ENCODE measurements at regions not wholly inside any gene's neighbourhood (a gene's known extent, or its start where the extent isn't known, plus 50 kb on each side); places are given as distances from the start of the nearest gene placed in this dataset.

DNA sequence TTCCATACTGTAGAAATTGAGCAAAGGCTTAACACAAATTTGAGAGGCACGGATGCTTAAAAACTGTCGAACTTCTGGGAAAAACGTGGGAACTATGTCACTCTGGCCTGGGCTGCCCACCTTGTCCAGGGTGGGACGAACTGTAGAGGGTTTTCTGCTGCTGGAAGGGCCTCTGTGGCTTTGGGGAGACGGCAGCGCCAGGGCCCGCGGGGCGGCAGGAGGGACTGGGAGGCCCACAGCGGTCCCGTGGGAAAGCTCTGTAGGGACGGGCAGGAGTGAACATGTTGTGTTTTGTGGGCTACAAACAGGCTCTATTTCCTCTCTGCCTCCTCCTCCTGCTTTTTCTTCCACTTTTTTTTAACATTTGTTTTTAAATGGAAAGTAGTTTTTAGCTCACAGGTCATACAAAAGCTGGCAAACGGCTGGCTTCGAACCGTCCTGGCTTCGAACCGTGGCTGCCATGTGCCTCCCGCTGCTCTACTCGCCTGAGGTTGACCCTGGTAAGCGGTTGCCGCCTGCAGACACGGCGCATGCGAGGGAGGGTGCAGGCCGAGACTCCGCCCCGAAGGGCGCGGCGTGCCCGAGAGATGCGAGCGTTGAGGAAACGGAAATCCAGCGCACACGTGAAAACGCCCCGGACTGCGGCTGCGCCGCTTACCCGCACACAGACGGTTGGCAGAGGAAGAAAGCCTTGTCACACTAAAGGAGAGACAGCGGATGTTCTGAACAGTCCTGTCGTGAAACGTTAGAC is 382.3 kb upstream of the ZFP42 start:
- H3K36me3 ChIP-seq (ENCODE audit: control insufficient read depth in 2 of 3, insufficient read depth in 3 of 3, low read length in 3 of 3): no peaks in the 10 kb centered on the region
- no peak overlapping the region for H3K4me3 ChIP-seq (ENCODE audit: low read length in 3 of 3)
- no peak overlapping the region for H3K27ac ChIP-seq (ENCODE audit: low read depth in 2 of 2, low read length in 2 of 2)
- TF ChIP-seq, protein P1, sequence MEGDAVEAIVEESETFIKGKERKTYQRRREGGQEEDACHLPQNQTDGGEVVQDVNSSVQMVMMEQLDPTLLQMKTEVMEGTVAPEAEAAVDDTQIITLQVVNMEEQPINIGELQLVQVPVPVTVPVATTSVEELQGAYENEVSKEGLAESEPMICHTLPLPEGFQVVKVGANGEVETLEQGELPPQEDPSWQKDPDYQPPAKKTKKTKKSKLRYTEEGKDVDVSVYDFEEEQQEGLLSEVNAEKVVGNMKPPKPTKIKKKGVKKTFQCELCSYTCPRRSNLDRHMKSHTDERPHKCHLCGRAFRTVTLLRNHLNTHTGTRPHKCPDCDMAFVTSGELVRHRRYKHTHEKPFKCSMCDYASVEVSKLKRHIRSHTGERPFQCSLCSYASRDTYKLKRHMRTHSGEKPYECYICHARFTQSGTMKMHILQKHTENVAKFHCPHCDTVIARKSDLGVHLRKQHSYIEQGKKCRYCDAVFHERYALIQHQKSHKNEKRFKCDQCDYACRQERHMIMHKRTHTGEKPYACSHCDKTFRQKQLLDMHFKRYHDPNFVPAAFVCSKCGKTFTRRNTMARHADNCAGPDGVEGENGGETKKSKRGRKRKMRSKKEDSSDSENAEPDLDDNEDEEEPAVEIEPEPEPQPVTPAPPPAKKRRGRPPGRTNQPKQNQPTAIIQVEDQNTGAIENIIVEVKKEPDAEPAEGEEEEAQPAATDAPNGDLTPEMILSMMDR (IDR thresholded peaks at IDR 0.05; ENCODE audit: borderline replicate concordance, extremely low read depth, insufficient read depth): no peak
- DNase-seq (no peak), FAIRE-seq (no peak)
- intact Hi-C loops (cut with DNase I): no loop called here
- no peak overlapping the region for H3K9ac ChIP-seq (ENCODE audit: low read length in 3 of 3)
- H3K4me1 ChIP-seq (ENCODE audit: control insufficient read depth in 2 of 3, insufficient read depth in 2 of 3, low read depth in 1 of 3, low read length in 3 of 3): no peaks in the 10 kb centered on the region
- H3K9me3 ChIP-seq (ENCODE audit: control insufficient read depth in 2 of 3, insufficient read depth in 1 of 3, low read length in 3 of 3): no peaks in the 10 kb centered on the region
- H3K27me3 ChIP-seq (ENCODE audit: control insufficient read depth, insufficient read depth, low read length): no peaks in the 10 kb centered on the region

DNA sequence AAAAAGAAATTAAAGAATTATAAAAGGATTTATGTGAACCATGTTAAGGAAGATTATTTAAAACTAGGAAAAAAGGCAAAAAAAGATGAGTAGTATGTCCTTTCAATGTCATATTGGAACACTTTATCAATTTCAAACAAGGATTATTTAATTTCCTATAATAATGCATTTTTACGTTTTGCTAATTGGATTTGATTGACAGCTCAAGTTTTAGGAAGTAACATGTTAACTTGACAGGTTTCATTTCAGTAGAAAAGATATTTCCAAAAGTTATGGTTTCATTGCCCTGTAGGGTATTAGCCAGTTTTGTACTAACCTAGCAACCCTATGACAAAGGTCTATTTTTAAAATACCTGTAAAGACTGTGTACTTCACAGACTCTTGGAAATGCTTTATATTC is 379.6 kb upstream of the ZFP42 start:
- Histone ChIP-seq H3K27me3 (ENCODE audit: control insufficient read depth, insufficient read depth, low read length) (no peaks in the 10 kb centered on the region), H3K27ac (ENCODE audit: low read depth in 2 of 2, low read length in 2 of 2) (no peak overlapping the region), H3K4me3 (ENCODE audit: low read length in 3 of 3) (no peak overlapping the region), H3K9me3 (ENCODE audit: control insufficient read depth in 2 of 3, insufficient read depth in 1 of 3, low read length in 3 of 3) (no peaks in the 10 kb centered on the region), H3K36me3 (ENCODE audit: control insufficient read depth in 2 of 3, insufficient read depth in 3 of 3, low read length in 3 of 3) (no peaks in the 10 kb centered on the region), H3K4me1 (ENCODE audit: control insufficient read depth in 2 of 3, insufficient read depth in 2 of 3, low read depth in 1 of 3, low read length in 3 of 3) (no peaks in the 10 kb centered on the region), H3K9ac (ENCODE audit: low read length in 3 of 3) (no peak overlapping the region)
- TF ChIP-seq, protein P1 (IDR thresholded peaks at IDR 0.05; ENCODE audit: borderline replicate concordance, extremely low read depth, insufficient read depth): no peak
- FAIRE-seq (no peak), DNase-seq (no peak)
- intact Hi-C loops (cut with DNase I): no loop called here

DNA sequence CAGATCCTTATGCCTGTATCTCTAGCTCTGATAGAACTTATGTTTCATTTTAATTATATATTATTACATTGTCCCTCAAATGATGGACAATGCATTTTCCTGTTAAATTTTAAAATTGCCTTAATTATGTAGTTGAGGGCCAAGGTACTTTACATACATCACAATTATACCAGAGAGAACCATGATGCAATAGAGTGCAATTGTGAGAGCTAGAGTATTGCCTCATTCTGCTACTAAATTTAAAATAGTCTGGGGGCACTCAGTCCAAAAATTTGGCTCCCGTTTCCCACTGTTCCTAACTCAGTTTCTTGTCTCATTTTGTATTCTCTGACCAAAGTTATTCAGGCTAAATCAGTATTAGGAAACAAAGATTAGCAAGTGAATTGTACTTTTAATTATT is 378.5 kb upstream of the ZFP42 start:
- FAIRE-seq: no peak

More for the DNA sequence above, 378.5 kb upstream of the ZFP42 start:
- Histone ChIP-seq H3K27me3 (ENCODE audit: control insufficient read depth, insufficient read depth, low read length) (no peaks in the 10 kb centered on the region), H3K9me3 (ENCODE audit: control insufficient read depth in 2 of 3, insufficient read depth in 1 of 3, low read length in 3 of 3) (no peaks in the 10 kb centered on the region), H3K27ac (ENCODE audit: low read depth in 2 of 2, low read length in 2 of 2) (no peak overlapping the region), H3K4me3 (ENCODE audit: low read length in 3 of 3) (no peak overlapping the region), H3K4me1 (ENCODE audit: control insufficient read depth in 2 of 3, insufficient read depth in 2 of 3, low read depth in 1 of 3, low read length in 3 of 3) (no peaks in the 10 kb centered on the region), H3K9ac (ENCODE audit: low read length in 3 of 3) (no peak overlapping the region), H3K36me3 (ENCODE audit: control insufficient read depth in 2 of 3, insufficient read depth in 3 of 3, low read length in 3 of 3) (no peaks in the 10 kb centered on the region)
- DNase-seq: no peak
- intact Hi-C loops (cut with DNase I): no loop called here
- TF ChIP-seq, protein P1 (IDR thresholded peaks at IDR 0.05; ENCODE audit: borderline replicate concordance, extremely low read depth, insufficient read depth): no peak

Measured in kidney (tissue), 13 donors.